ENCODE measurements at regions not wholly inside any gene's neighbourhood (a gene's known extent, or its start where the extent isn't known, plus 50 kb on each side); places are given as distances from the start of the nearest gene placed in this dataset.

- Histone ChIP-seq H3K4me3 (ENCODE audit: low read length in 3 of 3) (no peak overlapping the region), H3K9me3 (ENCODE audit: control insufficient read depth in 3 of 3, low read length in 3 of 3) (no peaks in the 10 kb centered on the region), H3K9ac (ENCODE audit: low read depth in 1 of 3, low read length in 3 of 3) (no peak overlapping the region), H3K27me3 (ENCODE audit: control insufficient read depth in 3 of 3, insufficient read depth in 3 of 3, low read length in 3 of 3) (no peaks in the 10 kb centered on the region), H3K36me3 (ENCODE audit: control insufficient read depth in 3 of 3, insufficient read depth in 3 of 3, low read length in 3 of 3) (no peaks in the 10 kb centered on the region), H3K4me1 (ENCODE audit: control insufficient read depth in 3 of 3, insufficient read depth in 3 of 3, low read length in 3 of 3) (no peaks in the 10 kb centered on the region), H3K27ac (ENCODE audit: low read depth, low read length) (no peak overlapping the region)
These were observed 187.8 kb upstream of the KCND3 start for GRCh38 chr1:112177314-112177713.

- Histone ChIP-seq H3K36me3 (ENCODE audit: control insufficient read depth in 3 of 3, insufficient read depth in 3 of 3, low read length in 3 of 3) (no peaks in the 10 kb centered on the region), H3K4me3 (ENCODE audit: low read length in 3 of 3) (no peak overlapping the region), H3K27ac (ENCODE audit: low read depth, low read length) (no peak overlapping the region), H3K27me3 (ENCODE audit: control insufficient read depth in 3 of 3, insufficient read depth in 3 of 3, low read length in 3 of 3) (no peaks in the 10 kb centered on the region), H3K4me1 (ENCODE audit: control insufficient read depth in 3 of 3, insufficient read depth in 3 of 3, low read length in 3 of 3) (no peaks in the 10 kb centered on the region), H3K9me3 (ENCODE audit: control insufficient read depth in 3 of 3, low read length in 3 of 3) (no peaks in the 10 kb centered on the region), H3K9ac (ENCODE audit: low read depth in 1 of 3, low read length in 3 of 3) (no peak overlapping the region)
These were observed 199.1 kb upstream of the KCND3 start for GRCh38 chr1:112188611-112189010.

GRCh38 chr1:112196008-112196588 lies 199.9 kb upstream of the CTTNBP2NL start:
- Histone ChIP-seq H3K36me3 (ENCODE audit: control insufficient read depth in 3 of 3, insufficient read depth in 3 of 3, low read length in 3 of 3) (no peaks in the 10 kb centered on the region), H3K27ac (ENCODE audit: low read depth, low read length) (no peak overlapping the region), H3K4me3 (ENCODE audit: low read length in 3 of 3) (no peak overlapping the region), H3K27me3 (ENCODE audit: control insufficient read depth in 3 of 3, insufficient read depth in 3 of 3, low read length in 3 of 3) (no peaks in the 10 kb centered on the region), H3K9ac (ENCODE audit: low read depth in 1 of 3, low read length in 3 of 3) (no peak overlapping the region), H3K4me1 (ENCODE audit: control insufficient read depth in 3 of 3, insufficient read depth in 3 of 3, low read length in 3 of 3) (no peaks in the 10 kb centered on the region), H3K9me3 (ENCODE audit: control insufficient read depth in 3 of 3, low read length in 3 of 3) (no peaks in the 10 kb centered on the region)

GRCh38 chr1:112196731-112197130 lies 199.3 kb upstream of the CTTNBP2NL start:
- no peaks in the 10 kb centered on the region for H3K4me1 ChIP-seq (ENCODE audit: control insufficient read depth in 3 of 3, insufficient read depth in 3 of 3, low read length in 3 of 3)
- no peaks in the 10 kb centered on the region for H3K36me3 ChIP-seq (ENCODE audit: control insufficient read depth in 3 of 3, insufficient read depth in 3 of 3, low read length in 3 of 3)
- no peak overlapping the region for H3K27ac ChIP-seq (ENCODE audit: low read depth, low read length)
- H3K9ac ChIP-seq (ENCODE audit: low read depth in 1 of 3, low read length in 3 of 3) = no peak overlapping the region
- no peaks in the 10 kb centered on the region for H3K9me3 ChIP-seq (ENCODE audit: control insufficient read depth in 3 of 3, low read length in 3 of 3)
- no peak overlapping the region for H3K4me3 ChIP-seq (ENCODE audit: low read length in 3 of 3)
- H3K27me3 ChIP-seq (ENCODE audit: control insufficient read depth in 3 of 3, insufficient read depth in 3 of 3, low read length in 3 of 3) = no peaks in the 10 kb centered on the region

- Histone ChIP-seq H3K9me3 (ENCODE audit: control insufficient read depth in 3 of 3, low read length in 3 of 3) (peaks cover 0 to 3% (median 2%) of the 10 kb centered on the region in 3 donors), H3K27ac (ENCODE audit: low read depth, low read length) (no peak overlapping the region), H3K9ac (ENCODE audit: low read depth in 1 of 3, low read length in 3 of 3) (no peak overlapping the region), H3K4me1 (ENCODE audit: control insufficient read depth in 3 of 3, insufficient read depth in 3 of 3, low read length in 3 of 3) (no peaks in the 10 kb centered on the region), H3K36me3 (ENCODE audit: control insufficient read depth in 3 of 3, insufficient read depth in 3 of 3, low read length in 3 of 3) (no peaks in the 10 kb centered on the region), H3K27me3 (ENCODE audit: control insufficient read depth in 3 of 3, insufficient read depth in 3 of 3, low read length in 3 of 3) (no peaks in the 10 kb centered on the region), H3K4me3 (ENCODE audit: low read length in 3 of 3) (no peak overlapping the region)
These were observed 186.5 kb upstream of the CTTNBP2NL start for GRCh38 chr1:112209493-112209892.

- no peaks in the 10 kb centered on the region for H3K27me3 ChIP-seq (ENCODE audit: control insufficient read depth in 3 of 3, insufficient read depth in 3 of 3, low read length in 3 of 3)
- H3K36me3 ChIP-seq (ENCODE audit: control insufficient read depth in 3 of 3, insufficient read depth in 3 of 3, low read length in 3 of 3) = no peaks in the 10 kb centered on the region
These were observed 176.7 kb upstream of the CTTNBP2NL start for GRCh38 chr1:112219267-112219666.

GRCh38 chr1:112230232-112230631 lies 165.8 kb upstream of the CTTNBP2NL start:
- Histone ChIP-seq H3K27ac (ENCODE audit: low read depth, low read length) (no peak overlapping the region), H3K9ac (ENCODE audit: low read depth in 1 of 3, low read length in 3 of 3) (no peak overlapping the region), H3K4me3 (ENCODE audit: low read length in 3 of 3) (no peak overlapping the region), H3K9me3 (ENCODE audit: control insufficient read depth in 3 of 3, low read length in 3 of 3) (no peaks in the 10 kb centered on the region), H3K4me1 (ENCODE audit: control insufficient read depth in 3 of 3, insufficient read depth in 3 of 3, low read length in 3 of 3) (no peaks in the 10 kb centered on the region), H3K36me3 (ENCODE audit: control insufficient read depth in 3 of 3, insufficient read depth in 3 of 3, low read length in 3 of 3) (no peaks in the 10 kb centered on the region), H3K27me3 (ENCODE audit: control insufficient read depth in 3 of 3, insufficient read depth in 3 of 3, low read length in 3 of 3) (no peaks in the 10 kb centered on the region)

More at GRCh38 chr1:112219267-112219666, 176.7 kb upstream of the CTTNBP2NL start:
- Histone ChIP-seq H3K9ac (ENCODE audit: low read depth in 1 of 3, low read length in 3 of 3) (no peak overlapping the region), H3K4me1 (ENCODE audit: control insufficient read depth in 3 of 3, insufficient read depth in 3 of 3, low read length in 3 of 3) (no peaks in the 10 kb centered on the region), H3K27ac (ENCODE audit: low read depth, low read length) (no peak overlapping the region), H3K9me3 (ENCODE audit: control insufficient read depth in 3 of 3, low read length in 3 of 3) (no peaks in the 10 kb centered on the region), H3K4me3 (ENCODE audit: low read length in 3 of 3) (no peak overlapping the region)

- Histone ChIP-seq H3K9me3 (ENCODE audit: control insufficient read depth in 3 of 3, low read length in 3 of 3) (no peaks in the 10 kb centered on the region), H3K4me1 (ENCODE audit: control insufficient read depth in 3 of 3, insufficient read depth in 3 of 3, low read length in 3 of 3) (no peaks in the 10 kb centered on the region), H3K4me3 (ENCODE audit: low read length in 3 of 3) (no peak overlapping the region), H3K36me3 (ENCODE audit: control insufficient read depth in 3 of 3, insufficient read depth in 3 of 3, low read length in 3 of 3) (no peaks in the 10 kb centered on the region), H3K27me3 (ENCODE audit: control insufficient read depth in 3 of 3, insufficient read depth in 3 of 3, low read length in 3 of 3) (no peaks in the 10 kb centered on the region), H3K27ac (ENCODE audit: low read depth, low read length) (no peak overlapping the region), H3K9ac (ENCODE audit: low read depth in 1 of 3, low read length in 3 of 3) (no peak overlapping the region)
These were observed 164.7 kb upstream of the CTTNBP2NL start for GRCh38 chr1:112231331-112231730.

- H3K9ac ChIP-seq (ENCODE audit: low read depth in 1 of 3, low read length in 3 of 3) = no peak overlapping the region
- H3K4me1 ChIP-seq (ENCODE audit: control insufficient read depth in 3 of 3, insufficient read depth in 3 of 3, low read length in 3 of 3) = no peaks in the 10 kb centered on the region
- H3K27ac ChIP-seq (ENCODE audit: low read depth, low read length) = no peak overlapping the region
- H3K27me3 ChIP-seq (ENCODE audit: control insufficient read depth in 3 of 3, insufficient read depth in 3 of 3, low read length in 3 of 3) = no peaks in the 10 kb centered on the region
- no peak overlapping the region for H3K4me3 ChIP-seq (ENCODE audit: low read length in 3 of 3)
- H3K9me3 ChIP-seq (ENCODE audit: control insufficient read depth in 3 of 3, low read length in 3 of 3) = no peaks in the 10 kb centered on the region
- H3K36me3 ChIP-seq (ENCODE audit: control insufficient read depth in 3 of 3, insufficient read depth in 3 of 3, low read length in 3 of 3) = no peaks in the 10 kb centered on the region
These were observed 163.2 kb upstream of the CTTNBP2NL start for GRCh38 chr1:112232848-112233247.

- Histone ChIP-seq H3K4me3 (ENCODE audit: low read length in 3 of 3) (no peak overlapping the region), H3K36me3 (ENCODE audit: control insufficient read depth in 3 of 3, insufficient read depth in 3 of 3, low read length in 3 of 3) (no peaks in the 10 kb centered on the region), H3K9me3 (ENCODE audit: control insufficient read depth in 3 of 3, low read length in 3 of 3) (no peaks in the 10 kb centered on the region), H3K9ac (ENCODE audit: low read depth in 1 of 3, low read length in 3 of 3) (no peak overlapping the region), H3K4me1 (ENCODE audit: control insufficient read depth in 3 of 3, insufficient read depth in 3 of 3, low read length in 3 of 3) (no peaks in the 10 kb centered on the region), H3K27me3 (ENCODE audit: control insufficient read depth in 3 of 3, insufficient read depth in 3 of 3, low read length in 3 of 3) (no peaks in the 10 kb centered on the region), H3K27ac (ENCODE audit: low read depth, low read length) (no peak overlapping the region)
These were observed 161.3 kb upstream of the CTTNBP2NL start for GRCh38 chr1:112234710-112235109.

All from skeletal muscle tissue (tissue), 3 donors.